A549 (cell line): ENCODE measurements at regions not wholly inside any gene's neighbourhood (a gene's known extent, or its start where the extent isn't known, plus 50 kb on each side); places are given as distances from the start of the nearest gene placed in this dataset.

Source experiments
- CEBPB ChIP-seq, 2 experiments: fragments of >200 bp in 1 of 2; sonication (Bioruptor Twin) in 1 of 2; formaldehyde crosslinking in 1 of 2; IDR thresholded peaks; 2 replicates each; pipeline ENCODE4 v1.6.1; 2012 to 2016
- CTCF ChIP-seq: fragments of >200 bp; sonication (Bioruptor Twin); formaldehyde crosslinking; IDR thresholded peaks from 3 replicates; pipeline ENCODE4 v1.5.1; 2016
- HDAC2 ChIP-seq: fragments of 200-600 bp; sonication (generic); IDR thresholded peaks from 2 replicates; pipeline ENCODE4 v1.6.1; 2016
- MAX ChIP-seq: IDR thresholded peaks from 2 replicates; pipeline ENCODE4 v1.6.1; 2012
- MAZ ChIP-seq: fragments of 150-350 bp; IDR thresholded peaks from 2 replicates; pipeline ENCODE4 v1.6.1; 2014; ENCODE audit warnings: antibody characterized with exemption, low read depth, low read length, borderline replicate concordance
- PBX3 ChIP-seq: IDR thresholded peaks from 2 replicates; pipeline ENCODE4 v1.6.1; 2012
- POLR2A ChIP-seq: IDR thresholded peaks from 2 replicates; pipeline ENCODE4 v1.6.1; 2012; ENCODE audit warnings: mild to moderate bottlenecking, low read length
- RCOR1 ChIP-seq: fragments of 150-350 bp; IDR thresholded peaks from 2 replicates; pipeline ENCODE4 v1.6.1; 2014; ENCODE audit warnings: antibody characterized with exemption, low read length, low read depth
- SMC3 ChIP-seq: fragments of >200 bp; sonication (Bioruptor Twin); formaldehyde crosslinking; IDR thresholded peaks from 3 replicates; pipeline ENCODE4 v1.6.1; 2018; ENCODE audit warnings: inconsistent platforms
- TF ChIP-seq, protein P1 (sequence below): fragments of 200-600 bp; sonication (generic); IDR thresholded peaks from 2 replicates; pipeline ENCODE4 v1.6.1; 2016; ENCODE audit warnings: antibody characterized with exemption, mild to moderate bottlenecking, moderate library complexity

DNA sequence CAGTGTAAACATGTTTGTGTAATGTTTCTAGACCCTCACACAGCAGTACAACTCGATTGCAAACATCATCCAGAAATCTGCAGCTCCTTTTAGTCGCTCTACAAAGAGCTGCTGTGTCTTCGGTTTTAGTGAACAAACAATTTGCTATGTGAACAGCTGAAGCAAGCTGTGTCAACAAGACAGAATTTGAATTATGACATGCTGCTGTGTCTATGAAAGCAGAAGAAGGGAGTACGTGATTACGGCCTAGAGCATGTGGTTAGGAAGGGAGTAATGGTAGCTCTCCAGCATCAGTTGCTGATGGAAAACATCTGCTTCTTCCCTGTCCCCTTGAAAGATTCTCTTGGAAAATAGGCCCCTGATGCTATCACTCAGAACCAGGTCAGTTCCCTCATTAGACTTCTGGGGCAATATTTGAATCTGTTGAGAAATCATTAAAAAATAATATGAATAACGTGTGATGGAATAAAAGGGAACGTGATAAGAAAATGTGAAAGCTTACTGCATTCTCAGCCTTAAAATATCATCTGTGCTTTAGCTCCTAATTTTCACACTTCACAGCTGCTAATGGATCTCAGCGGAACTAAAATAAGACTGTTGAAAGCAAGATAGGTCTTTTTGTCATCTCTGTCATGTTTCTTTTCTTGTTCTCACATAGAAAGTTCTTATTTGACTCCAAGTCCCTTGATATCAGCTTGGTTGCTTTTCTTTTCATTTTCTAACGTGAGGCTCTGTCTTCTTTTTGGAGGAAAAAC is 891.5 kb downstream of the ROBO2 start:
- no peak for TF ChIP-seq POLR2A
- no peak for TF ChIP-seq CEBPB (IDR thresholded peaks at IDR 0.05)
- no peak for TF ChIP-seq MAZ
- TF ChIP-seq PBX3 = no peak
- TF ChIP-seq SMC3 = no peak
- TF ChIP-seq CTCF = no peak
- TF ChIP-seq, protein P1, sequence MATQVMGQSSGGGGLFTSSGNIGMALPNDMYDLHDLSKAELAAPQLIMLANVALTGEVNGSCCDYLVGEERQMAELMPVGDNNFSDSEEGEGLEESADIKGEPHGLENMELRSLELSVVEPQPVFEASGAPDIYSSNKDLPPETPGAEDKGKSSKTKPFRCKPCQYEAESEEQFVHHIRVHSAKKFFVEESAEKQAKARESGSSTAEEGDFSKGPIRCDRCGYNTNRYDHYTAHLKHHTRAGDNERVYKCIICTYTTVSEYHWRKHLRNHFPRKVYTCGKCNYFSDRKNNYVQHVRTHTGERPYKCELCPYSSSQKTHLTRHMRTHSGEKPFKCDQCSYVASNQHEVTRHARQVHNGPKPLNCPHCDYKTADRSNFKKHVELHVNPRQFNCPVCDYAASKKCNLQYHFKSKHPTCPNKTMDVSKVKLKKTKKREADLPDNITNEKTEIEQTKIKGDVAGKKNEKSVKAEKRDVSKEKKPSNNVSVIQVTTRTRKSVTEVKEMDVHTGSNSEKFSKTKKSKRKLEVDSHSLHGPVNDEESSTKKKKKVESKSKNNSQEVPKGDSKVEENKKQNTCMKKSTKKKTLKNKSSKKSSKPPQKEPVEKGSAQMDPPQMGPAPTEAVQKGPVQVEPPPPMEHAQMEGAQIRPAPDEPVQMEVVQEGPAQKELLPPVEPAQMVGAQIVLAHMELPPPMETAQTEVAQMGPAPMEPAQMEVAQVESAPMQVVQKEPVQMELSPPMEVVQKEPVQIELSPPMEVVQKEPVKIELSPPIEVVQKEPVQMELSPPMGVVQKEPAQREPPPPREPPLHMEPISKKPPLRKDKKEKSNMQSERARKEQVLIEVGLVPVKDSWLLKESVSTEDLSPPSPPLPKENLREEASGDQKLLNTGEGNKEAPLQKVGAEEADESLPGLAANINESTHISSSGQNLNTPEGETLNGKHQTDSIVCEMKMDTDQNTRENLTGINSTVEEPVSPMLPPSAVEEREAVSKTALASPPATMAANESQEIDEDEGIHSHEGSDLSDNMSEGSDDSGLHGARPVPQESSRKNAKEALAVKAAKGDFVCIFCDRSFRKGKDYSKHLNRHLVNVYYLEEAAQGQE = no peak
- no peak for TF ChIP-seq HDAC2
- TF ChIP-seq MAX = no peak
- no peak for TF ChIP-seq RCOR1
